CD4-positive, alpha-beta T cell treated with Interleukin-4 for 4 hours (primary cell): ENCODE measurements at regions not wholly inside any gene's neighbourhood (a gene's known extent, or its start where the extent isn't known, plus 50 kb on each side); places are given as distances from the start of the nearest gene placed in this dataset.
"Not testable (repeated sequence)": the region's sequence is repeated elsewhere in the genome, so short reads cannot be mapped to it uniquely, and the experiment has no call there.

ENCODE experiments used
- DNase-seq: peaks from one replicate; pipeline ENCODE4 v3.0.0-alpha.2; 2020

DNA sequence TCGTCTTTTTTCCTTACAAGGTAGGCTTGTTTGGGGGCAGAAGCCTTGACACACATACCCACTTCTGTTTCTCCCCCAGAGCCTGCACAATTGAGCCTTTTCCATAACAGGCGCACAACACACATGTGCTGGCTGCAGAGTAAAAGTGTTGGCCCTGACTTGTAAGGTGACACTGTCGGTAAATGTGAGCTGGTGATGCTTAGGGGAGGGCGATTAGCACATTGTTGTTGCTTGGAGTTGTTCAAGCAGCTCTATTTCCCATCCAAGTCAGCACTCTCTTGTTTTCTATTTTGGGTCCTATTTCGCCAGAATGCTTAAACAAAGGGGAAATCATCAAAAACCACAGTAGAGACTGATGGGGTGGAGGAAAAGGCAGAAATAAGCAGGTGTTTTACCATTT, 51.9 kb upstream of the PTPRJ start:
- no peak for DNase-seq

DNA sequence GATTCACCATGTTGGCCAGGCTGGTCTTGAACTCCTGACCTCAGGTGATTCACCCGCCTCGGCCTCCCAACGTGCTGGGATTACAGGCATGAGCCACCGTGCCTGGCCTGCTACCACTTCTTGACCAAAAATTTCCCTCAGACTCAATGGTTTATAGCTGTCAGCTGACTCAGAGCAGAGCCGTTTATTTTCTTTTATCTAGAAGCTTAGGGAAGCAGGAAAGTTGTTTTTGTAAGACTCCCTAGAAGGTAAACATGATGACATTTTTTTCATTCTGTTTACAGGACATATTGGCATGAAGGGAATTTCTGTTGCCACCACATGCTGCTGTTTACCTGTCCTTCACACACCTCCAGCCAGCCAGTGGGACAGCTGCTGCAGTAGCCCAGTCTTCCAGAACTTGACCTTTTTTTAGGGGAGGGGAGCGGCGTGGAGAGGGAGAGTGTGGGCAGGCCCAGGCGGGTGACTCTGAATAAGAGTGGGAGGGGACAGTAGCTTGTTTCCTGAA, 56.1 kb upstream of the PTPRJ start:
- no peak for DNase-seq

DNA sequence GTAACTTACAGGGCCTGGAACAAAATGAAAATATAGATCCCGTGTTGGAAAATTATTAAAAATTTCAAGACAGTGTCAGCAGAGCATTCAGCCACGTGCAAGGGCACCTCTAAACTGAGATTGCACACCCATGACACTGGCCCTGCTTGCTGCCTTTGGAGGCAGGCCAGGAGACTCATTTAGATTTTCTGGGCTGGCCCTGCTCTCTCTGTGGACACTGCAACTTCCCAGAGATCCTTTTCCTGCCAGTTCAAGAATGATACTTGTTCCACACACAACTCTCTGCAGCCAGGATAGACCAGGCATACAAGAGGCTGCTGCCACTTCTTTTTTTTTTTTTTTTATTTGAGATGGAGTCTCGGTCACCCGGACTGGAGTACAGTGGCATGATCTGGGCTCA, 56.7 kb upstream of the PTPRJ start:
- DNase-seq, result no peak

DNA sequence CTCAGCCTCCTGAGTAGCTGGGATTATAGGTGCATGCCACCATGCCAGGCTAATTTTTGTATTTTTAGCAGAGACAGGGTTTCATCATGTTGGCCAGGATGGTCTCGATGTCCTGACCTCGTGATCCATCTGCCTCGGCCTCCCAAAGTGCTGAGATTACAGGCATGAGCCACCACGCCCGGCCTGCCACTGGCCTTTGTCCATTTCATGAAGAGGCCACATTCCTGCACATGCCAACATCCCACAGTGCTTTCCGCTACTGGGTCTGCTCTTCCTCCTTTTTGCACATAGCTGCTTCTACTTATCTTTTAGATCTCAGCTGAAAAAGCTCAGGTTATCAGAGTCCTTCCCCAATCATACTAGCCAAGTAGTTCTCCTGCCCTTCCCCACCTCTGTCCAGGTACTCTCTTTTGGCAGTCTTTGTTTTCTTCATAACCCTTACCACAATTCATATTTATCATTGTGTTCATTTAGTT, 59.2 kb upstream of the PTPRJ start:
- not testable (repeated sequence) for DNase-seq

DNA sequence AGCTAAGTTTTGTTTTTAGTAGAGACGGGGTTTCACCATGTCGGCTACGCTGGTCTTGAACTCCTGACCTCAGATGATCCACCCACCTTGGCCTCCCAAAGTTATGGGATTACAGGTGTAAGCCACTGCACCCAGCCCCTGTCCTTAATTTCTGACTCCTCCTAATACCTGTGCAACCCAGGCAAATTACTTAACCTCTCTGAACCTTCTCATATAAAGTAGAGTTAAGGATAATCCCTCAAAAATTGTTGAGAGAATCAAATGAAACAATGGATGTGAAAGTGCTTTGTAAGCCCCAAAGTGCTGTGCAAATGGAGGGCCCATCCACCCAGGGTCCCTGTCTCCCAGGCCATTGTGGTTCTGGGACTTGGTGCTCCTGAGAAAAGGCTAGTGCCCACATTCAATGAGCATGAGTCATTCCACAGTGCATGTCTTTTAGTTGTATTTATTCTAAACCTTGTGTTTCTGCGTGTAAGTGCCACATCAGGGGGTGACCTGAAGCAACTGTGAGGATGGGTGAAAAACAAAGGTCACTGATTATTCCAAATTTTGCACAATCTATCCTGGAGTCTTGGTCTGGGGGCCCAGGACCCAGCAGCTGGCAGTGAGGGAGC, 61.4 kb upstream of the PTPRJ start:
- DNase-seq, result no peak

DNA sequence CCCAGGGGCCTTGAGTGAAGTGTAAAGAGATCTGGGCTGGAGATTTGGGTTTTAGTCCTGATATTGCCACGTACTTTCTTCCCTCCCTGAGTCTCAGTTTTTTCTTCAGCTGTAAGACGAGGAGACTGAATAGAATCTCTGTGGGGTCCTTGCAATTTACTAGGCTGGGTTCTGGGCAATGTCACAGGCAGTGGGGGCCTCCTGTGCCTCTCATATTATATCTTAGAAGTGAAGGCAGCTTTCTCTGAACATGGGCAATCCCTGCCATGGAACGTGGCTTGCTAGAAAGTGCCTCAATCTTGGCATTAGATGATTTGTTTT, 62.0 kb upstream of the PTPRJ start:
- no peak for DNase-seq

DNA sequence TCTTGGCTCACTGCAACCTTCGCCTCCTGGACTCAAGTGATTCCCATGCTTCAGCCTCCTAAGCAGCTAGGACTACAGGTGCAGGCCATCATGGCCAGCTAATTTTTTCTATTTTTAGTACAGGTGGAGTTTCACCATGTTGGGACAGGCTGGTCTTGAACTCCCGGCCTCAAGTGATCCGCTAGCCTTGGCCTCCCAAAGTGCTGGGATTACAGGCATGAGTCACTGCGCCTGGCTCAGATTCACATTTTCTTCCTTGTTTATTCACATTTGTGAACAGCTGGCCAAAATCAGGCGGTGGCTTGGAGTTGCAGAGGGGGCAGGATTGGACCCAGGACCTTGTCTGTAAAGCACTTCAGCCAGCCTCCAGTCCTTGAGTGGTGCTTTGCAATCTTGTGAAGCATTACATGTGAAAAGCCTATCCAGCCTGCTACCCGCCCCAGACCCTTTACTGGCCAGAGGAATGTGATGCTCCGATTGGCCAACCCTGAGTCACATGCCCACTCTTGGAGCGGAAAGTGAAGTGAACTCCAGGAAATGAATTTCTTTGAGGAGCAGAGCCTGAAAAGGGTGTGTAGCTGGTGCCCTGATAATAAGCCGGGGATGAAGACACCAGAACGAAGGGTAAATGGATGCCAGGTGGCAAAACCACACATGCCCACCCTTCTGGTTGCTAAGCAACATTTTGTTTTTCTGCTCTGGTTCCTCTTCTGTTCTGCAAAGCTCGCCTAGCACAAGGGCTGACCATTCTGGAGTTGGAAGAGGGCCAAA, 62.6 kb upstream of the PTPRJ start:
- DNase-seq, result peak; percentile 38

DNA sequence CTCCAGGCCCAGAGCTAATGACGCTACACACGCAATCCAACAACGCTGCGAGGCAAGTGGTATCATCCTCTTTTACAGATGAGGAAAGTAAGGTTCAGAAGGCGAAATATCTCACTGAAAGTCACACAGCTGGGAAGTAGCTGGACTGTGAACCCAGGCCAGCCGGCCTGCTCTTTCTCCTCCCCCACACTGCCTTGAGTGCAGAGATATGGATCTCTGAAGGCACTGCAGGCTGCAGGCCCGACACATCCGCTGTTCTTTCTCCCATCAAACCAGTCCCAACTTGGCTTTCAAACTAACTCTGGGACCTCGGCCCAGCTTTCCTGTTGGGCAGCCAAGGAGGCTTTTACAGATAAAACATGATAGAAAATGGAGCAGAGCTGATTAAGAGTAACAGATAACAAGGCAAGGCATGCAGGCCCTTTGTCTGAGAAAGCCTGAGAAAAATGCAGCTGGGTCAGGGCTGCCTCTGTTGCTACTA, 64.0 kb upstream of the PTPRJ start:
- DNase-seq, result no peak

DNA sequence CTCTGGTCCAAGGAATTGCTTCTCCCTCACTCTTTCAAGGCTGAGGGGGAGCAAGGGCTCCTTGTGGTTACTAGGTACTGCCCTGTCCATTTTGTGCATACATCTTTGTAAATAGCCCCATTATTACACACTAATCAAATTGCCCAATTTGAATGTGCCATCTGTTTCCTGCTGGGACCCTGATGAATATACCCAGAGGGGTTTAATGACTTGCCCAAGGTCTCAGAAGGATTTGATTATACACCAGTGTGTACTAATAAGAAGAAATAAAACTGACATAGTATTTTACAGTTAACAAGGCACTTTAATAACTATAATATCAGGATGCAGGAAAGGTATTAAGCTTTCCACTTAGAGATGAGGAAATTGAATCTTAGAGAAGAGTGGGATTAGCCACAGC, 64.6 kb upstream of the PTPRJ start:
- DNase-seq, result no peak

DNA sequence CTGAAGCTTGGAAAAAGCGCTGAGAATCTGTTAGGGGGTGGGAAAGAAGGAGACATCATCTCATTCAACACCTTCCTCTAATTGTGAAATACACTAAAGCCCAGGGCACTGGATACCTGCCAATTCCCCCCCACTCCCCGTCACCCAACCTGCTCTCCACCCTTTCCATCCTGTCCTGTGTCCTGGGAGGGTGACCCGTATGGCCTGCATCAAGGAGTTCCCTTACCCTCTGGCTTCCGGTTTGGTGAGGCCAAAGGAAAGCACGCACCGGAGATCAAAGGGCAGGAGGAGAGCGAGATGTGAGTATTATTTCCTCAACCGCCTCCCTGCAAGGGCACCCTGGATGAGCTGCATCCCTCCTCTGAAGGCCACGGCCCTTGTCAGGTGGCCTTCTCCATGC, 65.0 kb upstream of the PTPRJ start:
- DNase-seq, result peak; percentile 24

DNA sequence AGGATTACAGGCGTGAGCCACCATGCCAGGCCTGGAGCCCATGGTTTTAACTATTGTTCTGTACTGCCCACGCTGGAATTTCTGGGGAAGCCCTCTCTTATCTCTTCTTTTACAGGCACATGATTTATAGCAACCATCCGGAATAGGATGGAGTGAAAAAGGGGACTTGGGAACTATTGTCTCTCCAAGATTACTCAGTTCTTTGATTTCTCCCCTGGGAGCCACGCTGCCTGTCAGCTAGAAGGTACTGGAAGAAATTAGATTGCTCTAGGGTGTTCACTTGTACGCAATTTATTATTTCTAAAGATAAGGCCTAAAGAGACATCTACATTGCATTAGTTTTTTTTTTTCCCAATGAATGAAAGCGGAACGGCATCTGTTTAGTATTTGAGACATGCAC, 65.6 kb upstream of the PTPRJ start:
- no peak for DNase-seq

DNA sequence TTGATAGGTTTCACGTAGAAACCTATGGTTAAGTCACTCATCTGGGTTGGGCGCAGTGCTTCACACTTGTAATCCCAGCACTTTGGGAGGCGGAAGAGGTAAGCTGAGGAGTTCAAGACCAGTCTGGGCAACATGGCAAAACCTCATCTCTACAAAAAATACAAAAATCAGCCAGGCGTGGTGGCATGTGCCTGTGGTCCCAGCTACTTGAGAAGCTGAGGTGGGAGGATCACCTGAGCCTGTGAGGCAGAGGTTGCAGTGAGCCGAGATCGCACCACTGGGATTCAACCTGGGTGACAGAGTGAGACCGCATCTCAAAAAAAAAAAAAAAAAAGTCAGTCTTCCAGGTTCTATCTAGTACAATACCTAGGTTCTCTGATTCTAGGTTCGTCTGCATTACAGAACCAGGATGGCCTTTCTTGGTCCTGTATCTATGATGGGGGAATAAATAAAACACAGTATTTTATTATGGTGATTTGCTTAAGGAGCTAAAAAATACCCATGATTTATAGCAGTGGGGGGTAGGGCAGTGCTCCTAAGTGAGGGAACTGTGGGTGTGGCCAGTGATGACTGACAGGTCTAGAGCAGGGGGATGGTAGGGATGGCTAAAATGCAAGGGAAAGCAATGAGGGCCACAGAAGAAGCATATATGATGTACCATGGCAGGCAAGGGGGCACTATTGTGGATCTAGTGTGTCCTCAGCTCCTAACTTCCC, 65.5 kb upstream of the NUP160 start:
- DNase-seq, result no peak

DNA sequence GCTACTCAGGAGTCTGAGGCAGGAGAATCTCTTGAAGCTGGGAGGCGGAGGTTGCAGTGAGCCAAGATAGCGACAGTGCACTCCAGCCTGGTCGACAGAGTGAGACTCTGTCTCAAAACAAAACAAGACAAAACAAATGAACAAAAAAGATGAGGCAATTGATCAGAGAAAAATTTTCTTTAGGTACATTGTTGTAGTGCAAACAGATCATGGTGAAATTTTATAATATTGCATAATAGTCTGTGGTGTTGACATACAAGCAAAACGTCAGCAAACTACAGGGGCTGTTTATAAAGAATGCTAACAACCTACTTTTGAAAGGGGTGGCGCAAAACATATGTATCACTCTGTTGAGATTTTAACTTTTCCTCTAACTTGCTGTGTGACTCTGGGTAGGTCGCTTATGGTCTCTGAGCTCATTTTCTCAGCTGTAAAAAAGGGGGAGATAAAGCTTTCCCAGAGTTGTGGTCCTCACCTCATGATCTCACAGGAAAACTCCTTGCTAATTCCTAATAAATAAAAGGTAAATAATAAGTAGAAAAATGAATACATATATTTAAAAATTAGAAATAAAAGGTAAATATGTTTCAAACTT, 64.8 kb upstream of the NUP160 start:
- no peak for DNase-seq

DNA sequence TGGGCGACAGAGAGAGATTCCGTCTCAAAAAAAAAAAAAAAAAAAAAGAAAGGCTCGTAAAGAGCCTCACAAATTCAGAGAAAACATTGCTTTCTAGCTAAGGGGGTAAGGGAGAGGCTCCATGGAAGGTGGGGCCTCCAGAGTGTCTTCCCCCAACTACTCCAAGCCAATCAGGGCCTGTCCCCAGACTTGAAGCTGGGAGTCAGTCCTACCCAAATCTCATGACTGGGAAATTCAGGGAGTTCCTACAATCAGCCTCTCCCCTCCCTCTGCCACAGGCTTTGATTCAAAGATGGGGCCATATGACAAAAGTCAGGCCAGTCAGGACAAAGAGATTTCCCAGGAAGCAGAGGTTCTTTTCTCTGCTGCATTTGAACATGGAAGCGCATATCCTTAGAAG, 63.0 kb upstream of the NUP160 start:
- no peak for DNase-seq

DNA sequence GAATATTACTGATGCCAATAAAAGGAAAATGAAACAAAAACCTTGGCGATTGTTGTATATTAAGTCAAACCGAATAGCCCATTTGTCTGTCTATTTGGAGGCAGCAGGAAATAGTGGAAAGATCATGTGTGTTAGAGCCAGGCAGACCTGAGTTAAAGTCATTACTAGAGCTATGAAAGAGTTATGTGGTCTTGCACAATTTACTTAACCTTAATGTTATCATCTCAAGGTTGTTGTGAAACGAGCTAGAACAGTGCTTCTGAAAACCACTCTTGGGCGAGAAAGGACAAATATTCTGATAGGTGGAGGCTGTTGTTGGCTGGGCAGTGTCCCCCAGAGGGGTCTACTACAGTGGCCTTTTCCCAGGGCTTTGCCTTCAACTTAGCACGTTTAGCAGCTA, 60.0 kb upstream of the NUP160 start:
- no peak for DNase-seq

DNA sequence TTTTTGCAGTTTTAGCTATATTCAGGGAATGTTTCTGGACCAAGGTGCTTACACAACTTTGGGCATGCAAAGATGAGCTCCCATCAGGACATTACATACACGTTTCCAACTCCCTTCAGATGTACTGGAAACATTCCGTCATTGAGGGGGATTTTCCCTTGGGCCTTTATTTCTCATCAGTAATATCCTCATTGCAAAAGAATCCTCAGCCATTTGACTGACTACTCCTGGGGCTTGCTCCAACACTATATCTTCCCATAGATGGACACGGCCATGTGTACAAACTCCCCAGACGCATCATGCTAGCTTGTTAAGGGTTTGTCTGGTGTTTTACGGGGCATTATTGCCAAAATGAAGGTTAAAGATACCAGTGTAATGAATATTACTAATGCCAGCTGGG, 59.3 kb upstream of the NUP160 start:
- DNase-seq, result no peak

DNA sequence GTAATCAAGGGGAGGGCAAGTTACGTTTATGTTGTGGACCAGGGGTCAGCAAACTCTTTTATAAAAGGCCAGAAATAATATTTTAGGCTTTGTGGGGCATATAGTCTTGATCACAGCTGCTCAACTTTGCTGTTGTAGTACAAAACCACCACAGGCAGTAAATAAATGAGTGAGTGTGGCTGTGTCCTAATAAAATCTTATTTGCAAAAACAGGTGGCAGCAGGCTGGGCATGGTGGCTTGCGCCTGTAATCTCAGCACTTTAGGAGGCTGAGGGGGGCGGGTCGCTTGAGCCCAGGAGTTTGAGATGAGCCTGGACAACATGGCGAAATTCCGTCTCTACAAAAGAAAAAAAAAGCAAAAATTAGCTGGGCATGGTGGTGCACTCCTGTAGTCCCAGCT, 57.9 kb upstream of the NUP160 start:
- DNase-seq, result no peak

DNA sequence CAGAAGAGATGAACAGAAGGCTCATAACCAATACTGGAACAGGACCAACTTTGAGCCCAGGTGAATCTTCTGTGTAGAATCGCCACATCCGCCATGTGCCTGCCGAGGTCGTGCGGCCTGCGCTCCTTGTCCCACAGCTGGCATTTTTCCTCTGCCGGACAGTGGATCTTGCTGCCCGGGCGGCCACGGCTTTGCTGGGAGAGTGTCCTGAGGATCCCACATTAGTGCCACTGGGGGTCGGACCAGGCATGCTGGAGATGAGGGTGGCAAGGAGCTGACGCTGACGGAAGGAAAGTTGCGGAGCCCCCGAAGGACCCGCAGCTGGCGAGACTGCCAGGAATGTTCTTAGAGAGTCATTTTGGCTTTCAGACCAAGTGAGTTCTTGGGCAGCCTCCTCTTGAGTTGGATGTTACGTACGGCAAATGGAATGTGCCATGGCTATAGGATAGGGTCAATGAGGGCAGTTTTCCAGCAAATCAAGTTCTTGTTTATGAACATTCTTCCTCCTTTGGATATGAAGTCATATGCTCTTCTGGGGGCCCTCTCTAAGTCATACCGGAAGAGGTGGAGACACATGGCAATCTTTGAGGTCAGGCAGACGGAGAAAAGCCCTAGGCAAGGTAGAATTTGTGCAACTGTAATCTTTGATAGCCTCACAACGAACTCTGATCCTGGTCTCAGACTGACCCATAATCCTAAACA, 57.4 kb upstream of the NUP160 start:
- DNase-seq, result no peak

DNA sequence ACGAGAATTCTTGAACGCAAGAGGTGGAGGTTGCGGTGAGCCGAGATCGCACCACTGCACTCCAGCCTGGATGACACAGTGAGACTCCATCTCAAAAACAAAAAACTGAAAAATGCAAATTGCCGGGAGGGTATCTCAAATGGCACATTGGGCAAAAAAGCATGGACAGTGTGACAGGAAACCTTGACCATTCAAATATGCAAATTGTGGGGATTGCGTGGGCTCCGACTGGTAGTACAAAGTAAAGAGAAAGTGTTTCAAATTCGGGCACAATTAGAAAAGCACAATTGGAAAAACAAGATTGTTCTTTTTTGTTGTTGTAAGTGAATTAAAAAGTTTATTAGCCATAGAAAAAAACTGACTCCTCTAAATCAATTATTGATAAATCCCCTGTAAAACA, 56.7 kb upstream of the NUP160 start:
- no peak for DNase-seq

DNA sequence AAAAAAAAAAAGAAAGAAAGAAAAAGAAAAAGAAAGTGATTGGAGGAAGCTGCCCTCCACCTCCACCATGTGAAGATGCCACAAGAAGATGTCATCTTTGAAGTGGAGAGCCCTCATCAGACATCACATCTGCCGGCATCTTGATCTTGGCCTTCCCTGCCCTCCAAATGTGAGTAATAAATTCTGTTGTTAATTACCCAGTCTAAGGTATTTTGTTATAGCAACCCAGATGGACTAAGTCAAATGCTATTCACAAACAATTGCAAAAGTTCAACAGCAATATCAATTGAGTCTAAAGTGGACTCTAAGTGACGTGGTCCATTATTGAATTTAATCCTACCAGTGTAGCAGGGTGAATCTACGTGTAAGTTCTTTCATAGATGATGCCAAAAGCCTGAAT, 55.9 kb upstream of the NUP160 start:
- DNase-seq, result no peak

DNA sequence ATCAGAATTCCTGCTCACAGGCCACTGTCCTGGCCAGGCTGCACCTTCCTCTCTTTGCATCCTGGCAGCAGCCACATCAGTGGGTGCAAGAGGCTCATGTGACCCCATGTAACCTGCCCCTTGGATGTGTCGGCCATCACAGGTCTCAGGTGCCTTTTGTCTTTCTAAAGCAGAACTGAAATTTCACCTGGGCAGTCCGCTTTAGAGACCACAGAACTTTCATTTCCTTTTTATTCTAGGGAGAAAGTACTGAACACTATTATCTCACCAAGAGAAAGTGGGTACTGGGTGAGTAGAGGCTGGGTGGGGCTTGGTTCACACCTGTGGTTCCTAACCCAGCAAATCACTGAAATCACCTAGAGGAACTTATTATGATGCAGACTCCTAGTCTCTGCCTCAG, 51.7 kb upstream of the NUP160 start:
- DNase-seq, result no peak
